ENCODE measurements at regions not wholly inside any gene's neighbourhood (a gene's known extent, or its start where the extent isn't known, plus 50 kb on each side); places are given as distances from the start of the nearest gene placed in this dataset.
A peak's percentile ranks its signal among the peaks of the same experiment; 100 is the strongest.

GRCh38 chr14:35964697-35965286 lies 138.7 kb downstream of the BRMS1L start:
- Mint-ChIP-seq H3K36me3 (ENCODE audit: insufficient read depth) (no peaks in the 10 kb centered on the region), H3K4me3 (ENCODE audit: low read depth) (no peak overlapping the region), H3K27me3 (no peaks in the 10 kb centered on the region), H3K27ac (no peak overlapping the region), H3K9me3 (ENCODE audit: low read depth) (no peaks in the 10 kb centered on the region), H3K4me1 (ENCODE audit: low read depth) (no peaks in the 10 kb centered on the region)
- no peak for TF ChIP-seq CTCF (IDR thresholded peaks at IDR 0.05; ENCODE audit: unreplicated experiment)
- no peak for DNase-seq (ENCODE audit: low spot score, unreplicated experiment)

DNA sequence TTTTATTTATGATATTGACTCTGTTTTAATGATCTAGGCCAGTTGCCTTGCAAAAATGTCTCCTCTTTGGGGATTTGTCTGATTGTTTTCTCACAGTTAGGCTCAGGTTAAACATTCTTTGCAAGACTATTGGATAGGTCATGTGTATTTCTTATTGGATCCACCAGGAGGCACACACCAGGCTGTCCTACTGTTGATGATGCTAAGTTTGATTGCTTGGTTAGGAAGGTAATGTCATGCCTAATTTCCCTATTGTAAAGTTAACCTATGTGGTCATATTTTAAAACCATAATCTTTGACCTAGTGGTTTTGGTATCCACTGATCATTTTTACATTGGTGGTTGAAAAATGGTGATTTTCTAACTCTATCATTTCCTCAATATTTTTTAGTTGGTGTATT lies 137.1 kb downstream of the BRMS1L start:
- no peak for DNase-seq (ENCODE audit: low spot score, unreplicated experiment)
- TF ChIP-seq CTCF (IDR thresholded peaks at IDR 0.05; ENCODE audit: unreplicated experiment), result peak; percentile 26
- Mint-ChIP-seq H3K27ac (no peak overlapping the region), H3K27me3 (no peaks in the 10 kb centered on the region), H3K4me3 (ENCODE audit: low read depth) (no peak overlapping the region), H3K36me3 (ENCODE audit: insufficient read depth) (no peaks in the 10 kb centered on the region), H3K9me3 (ENCODE audit: low read depth) (no peaks in the 10 kb centered on the region), H3K4me1 (ENCODE audit: low read depth) (no peaks in the 10 kb centered on the region)

- Mint-ChIP-seq H3K36me3 (ENCODE audit: insufficient read depth) (no peaks in the 10 kb centered on the region), H3K9me3 (ENCODE audit: low read depth) (no peaks in the 10 kb centered on the region), H3K4me1 (ENCODE audit: low read depth) (no peaks in the 10 kb centered on the region), H3K27me3 (no peaks in the 10 kb centered on the region), H3K4me3 (ENCODE audit: low read depth) (no peak overlapping the region), H3K27ac (no peak overlapping the region)
- TF ChIP-seq CTCF (IDR thresholded peaks at IDR 0.05; ENCODE audit: unreplicated experiment), result no peak
- DNase-seq (ENCODE audit: low spot score, unreplicated experiment), result no peak
Observed at GRCh38 chr14:35961697-35962274, 135.6 kb downstream of the BRMS1L start.

GRCh38 chr14:35959835-35960234 lies 133.7 kb downstream of the BRMS1L start:
- DNase-seq (ENCODE audit: low spot score, unreplicated experiment), result no peak
- no peak overlapping the region for H3K4me3 Mint-ChIP-seq (ENCODE audit: low read depth)
- no peaks in the 10 kb centered on the region for H3K27me3 Mint-ChIP-seq
- no peaks in the 10 kb centered on the region for H3K4me1 Mint-ChIP-seq (ENCODE audit: low read depth)
- no peaks in the 10 kb centered on the region for H3K9me3 Mint-ChIP-seq (ENCODE audit: low read depth)
- no peak for TF ChIP-seq CTCF (IDR thresholded peaks at IDR 0.05; ENCODE audit: unreplicated experiment)
- H3K36me3 Mint-ChIP-seq (ENCODE audit: insufficient read depth), result no peaks in the 10 kb centered on the region
- H3K27ac Mint-ChIP-seq, result no peak overlapping the region

DNA sequence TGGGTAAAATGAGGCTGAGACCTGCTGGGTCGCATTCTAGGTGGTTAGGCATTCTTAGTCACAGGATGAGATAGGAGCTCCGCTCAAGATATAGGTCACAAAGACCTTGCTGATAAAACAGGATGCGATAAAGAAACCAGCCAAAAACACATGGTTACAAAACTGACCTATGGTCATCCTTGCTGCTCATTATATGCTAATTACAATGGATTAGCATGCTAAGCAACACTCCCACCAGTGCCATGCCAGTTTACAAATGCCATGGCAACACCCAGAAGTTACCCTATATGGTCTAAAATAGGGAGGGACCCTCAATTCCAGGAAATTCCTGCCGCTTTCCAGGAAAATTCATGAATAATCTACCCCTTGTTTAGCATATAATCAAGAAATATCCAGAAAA lies 132.4 kb downstream of the BRMS1L start:
- no peak for TF ChIP-seq CTCF (IDR thresholded peaks at IDR 0.05; ENCODE audit: unreplicated experiment)
- no peak for DNase-seq (ENCODE audit: low spot score, unreplicated experiment)
- no peaks in the 10 kb centered on the region for H3K27me3 Mint-ChIP-seq

More for the DNA sequence above, 132.4 kb downstream of the BRMS1L start:
- H3K9me3 Mint-ChIP-seq (ENCODE audit: low read depth), result no peaks in the 10 kb centered on the region
- H3K4me3 Mint-ChIP-seq (ENCODE audit: low read depth), result no peak overlapping the region
- H3K27ac Mint-ChIP-seq, result no peak overlapping the region
- no peaks in the 10 kb centered on the region for H3K4me1 Mint-ChIP-seq (ENCODE audit: low read depth)
- no peaks in the 10 kb centered on the region for H3K36me3 Mint-ChIP-seq (ENCODE audit: insufficient read depth)

All from progenitor cell of endocrine pancreas (in vitro differentiated cells).